Fibroblast of mammary gland (primary cell): ENCODE measurements at regions not wholly inside any gene's neighbourhood (a gene's known extent, or its start where the extent isn't known, plus 50 kb on each side); places are given as distances from the start of the nearest gene placed in this dataset.

Source experiments
- DNase-seq: peaks from one replicate; pipeline ENCODE4 v3.0.0-alpha.2; 2010; ENCODE audit warnings: low read depth
- H3K4me3 ChIP-seq: 2 replicates; pipeline ENCODE4 v1.5.1; 2011; ENCODE audit warnings: low read depth, mild to moderate bottlenecking, low read length, moderate library complexity; ENCODE audit not compliant: control insufficient read depth
- CTCF ChIP-seq: conservative IDR thresholded peaks from 2 replicates; pipeline ENCODE4 v1.5.1; 2011; ENCODE audit warnings: low read depth, low read length, inconsistent platforms; ENCODE audit not compliant: control insufficient read depth, insufficient read depth

- H3K4me3 ChIP-seq, result no peak overlapping the region
- no peak for TF ChIP-seq CTCF
- DNase-seq, result no peak
These were observed 302.7 kb downstream of the MAF start for GRCh38 chr16:79297805-79298204.

DNA sequence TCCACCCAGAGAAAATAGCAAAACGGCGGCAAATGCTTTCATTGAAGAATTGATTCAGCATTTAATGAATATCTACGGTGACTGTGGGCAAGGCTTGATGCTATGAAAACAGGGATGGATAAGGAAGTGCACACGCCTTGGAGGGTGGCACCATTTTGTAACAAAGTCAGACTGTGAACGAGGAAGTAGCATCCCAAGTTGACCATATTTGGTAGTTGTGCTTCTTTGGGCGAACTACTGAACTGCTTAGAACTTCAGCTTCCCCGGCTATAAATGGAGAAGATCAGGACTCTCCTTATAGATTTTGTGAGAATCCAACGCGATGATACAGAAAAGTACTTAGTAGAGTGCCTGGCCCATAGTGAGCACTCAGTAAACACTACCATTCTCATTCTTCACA, 303.2 kb downstream of the MAF start:
- H3K4me3 ChIP-seq, result no peak overlapping the region
- TF ChIP-seq CTCF, result no peak
- no peak for DNase-seq

- H3K4me3 ChIP-seq, result no peak overlapping the region
- no peak for TF ChIP-seq CTCF
- no peak for DNase-seq
These were observed 304.0 kb downstream of the MAF start for GRCh38 chr16:79296491-79296890.

- no peak for TF ChIP-seq CTCF
- no peak for DNase-seq
- no peak overlapping the region for H3K4me3 ChIP-seq
These were observed 304.8 kb downstream of the MAF start for GRCh38 chr16:79295746-79296145.

GRCh38 chr16:79295162-79295561, 305.4 kb downstream of the MAF start:
- no peak for DNase-seq
- H3K4me3 ChIP-seq, result no peak overlapping the region
- no peak for TF ChIP-seq CTCF

GRCh38 chr16:79294568-79294967, 306.0 kb downstream of the MAF start:
- H3K4me3 ChIP-seq, result no peak overlapping the region
- no peak for DNase-seq
- no peak for TF ChIP-seq CTCF

DNA sequence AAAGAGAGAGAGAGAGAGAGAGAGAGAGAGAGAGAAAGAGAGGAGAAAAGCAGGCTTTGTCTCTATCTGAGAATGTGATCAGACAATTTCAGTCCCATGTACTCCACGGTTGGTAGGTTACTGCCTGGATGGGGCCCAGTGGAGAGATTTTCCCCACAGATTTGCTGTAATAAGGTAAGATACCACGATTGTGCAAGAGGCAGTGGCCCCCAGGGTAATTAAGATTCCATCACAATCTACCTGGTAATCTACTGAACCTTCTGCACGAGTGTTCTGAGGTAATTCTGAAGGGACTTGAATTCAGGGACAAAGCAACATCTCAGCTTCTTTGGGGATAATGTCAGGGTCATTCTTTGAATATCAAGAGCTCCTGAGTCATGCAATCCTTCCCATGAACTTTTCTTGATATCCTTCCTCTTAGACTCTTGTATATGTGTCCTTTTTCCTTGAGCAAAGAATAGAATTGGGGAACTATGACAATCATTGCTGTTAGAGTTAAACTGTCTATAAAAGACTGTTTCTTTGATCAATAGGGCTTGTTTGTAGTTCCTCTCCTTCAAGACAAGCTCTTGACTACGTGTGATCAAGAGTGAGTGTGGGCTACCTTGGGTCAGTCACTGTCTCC, 306.6 kb downstream of the MAF start:
- TF ChIP-seq CTCF, result no peak
- H3K4me3 ChIP-seq, result no peak overlapping the region
- no peak for DNase-seq
